ENCODE measurements at regions not wholly inside any gene's neighbourhood (a gene's known extent, or its start where the extent isn't known, plus 50 kb on each side); places are given as distances from the start of the nearest gene placed in this dataset.
A peak's percentile ranks its signal among the peaks of the same experiment; 100 is the strongest.
"Not testable (repeated sequence)": the region's sequence is repeated elsewhere in the genome, so short reads cannot be mapped to it uniquely, and the experiment has no call there.

- H3K4me3 ChIP-seq (ENCODE audit: low read depth, low read length), result no peak overlapping the region
- TF ChIP-seq CTCF (IDR thresholded peaks at IDR 0.05; ENCODE audit: control insufficient read depth, extremely low read depth, insufficient read depth), result no peak
- DNase-seq (ENCODE audit: low read depth), result no peak
Observed at GRCh38 chr3:193964517-193964880, 171.4 kb upstream of the HES1 start.

GRCh38 chr3:193968380-193968974 is 167.5 kb upstream of the HES1 start:
- TF ChIP-seq CTCF (IDR thresholded peaks at IDR 0.05; ENCODE audit: control insufficient read depth, extremely low read depth, insufficient read depth), result no peak
- DNase-seq (ENCODE audit: low read depth), result no peak

GRCh38 chr3:193970131-193970772 is 165.7 kb upstream of the HES1 start:
- not testable (repeated sequence) for DNase-seq (ENCODE audit: low read depth)

More at GRCh38 chr3:193968380-193968974, 167.5 kb upstream of the HES1 start:
- no peak overlapping the region for H3K4me3 ChIP-seq (ENCODE audit: low read depth, low read length)

GRCh38 chr3:193970773-193971206 is 165.2 kb upstream of the HES1 start:
- TF ChIP-seq CTCF (IDR thresholded peaks at IDR 0.05; ENCODE audit: control insufficient read depth, extremely low read depth, insufficient read depth), result no peak
- no peak for DNase-seq (ENCODE audit: low read depth)
- no peak overlapping the region for H3K4me3 ChIP-seq (ENCODE audit: low read depth, low read length)

More at GRCh38 chr3:193970131-193970772, 165.7 kb upstream of the HES1 start:
- TF ChIP-seq CTCF (IDR thresholded peaks at IDR 0.05; ENCODE audit: control insufficient read depth, extremely low read depth, insufficient read depth), result peak; percentile 43
- H3K4me3 ChIP-seq (ENCODE audit: low read depth, low read length), result not testable (repeated sequence)

- TF ChIP-seq CTCF (IDR thresholded peaks at IDR 0.05; ENCODE audit: control insufficient read depth, extremely low read depth, insufficient read depth), result no peak
- H3K4me3 ChIP-seq (ENCODE audit: low read depth, low read length), result no peak overlapping the region
- DNase-seq (ENCODE audit: low read depth), result no peak
Observed at GRCh38 chr3:193971261-193971751, 164.6 kb upstream of the HES1 start.

GRCh38 chr3:193971966-193972365 is 164.0 kb upstream of the HES1 start:
- DNase-seq (ENCODE audit: low read depth), result no peak
- no peak overlapping the region for H3K4me3 ChIP-seq (ENCODE audit: low read depth, low read length)
- TF ChIP-seq CTCF (IDR thresholded peaks at IDR 0.05; ENCODE audit: control insufficient read depth, extremely low read depth, insufficient read depth), result no peak

Data from LNCaP clone FGC (cell line).